Neural crest cell (in vitro differentiated cells): ENCODE measurements at regions not wholly inside any gene's neighbourhood (a gene's known extent, or its start where the extent isn't known, plus 50 kb on each side); places are given as distances from the start of the nearest gene placed in this dataset.

Experiments used
- DNase-seq: peaks from one replicate; pipeline ENCODE4 v3.0.0; 2021; ENCODE audit warnings: low read depth, mixed read lengths, low spot score
- H3K27ac Mint-ChIP-seq: one replicate; pipeline ENCODE4 v1.8.0; 2021; ENCODE audit warnings: mild to moderate bottlenecking, mixed read lengths; ENCODE audit not compliant: unreplicated experiment
- H3K27me3 Mint-ChIP-seq: 2 replicates; pipeline ENCODE4 v1.8.0; 2021; ENCODE audit warnings: low read depth, mild to moderate bottlenecking, mixed read lengths
- H3K36me3 Mint-ChIP-seq: 2 replicates; pipeline ENCODE4 v1.8.0; 2021; ENCODE audit warnings: low read depth, mild to moderate bottlenecking, mixed read lengths
- H3K4me1 Mint-ChIP-seq: 2 replicates; pipeline ENCODE4 v1.8.0; 2021; ENCODE audit warnings: mixed read lengths
- H3K4me3 Mint-ChIP-seq: one replicate; pipeline ENCODE4 v1.8.0; 2021; ENCODE audit warnings: mild to moderate bottlenecking, mixed read lengths
- H3K9me3 Mint-ChIP-seq: 2 replicates; pipeline ENCODE4 v1.8.0; 2021; ENCODE audit warnings: mixed read lengths
- TF ChIP-seq, protein P1 (sequence below): fragments of 200-600 bp; sonication (generic); conservative IDR thresholded peaks from 2 replicates; pipeline ENCODE4 v1.5.0; 2021; ENCODE audit warnings: antibody characterized with exemption, mild to moderate bottlenecking

DNA sequence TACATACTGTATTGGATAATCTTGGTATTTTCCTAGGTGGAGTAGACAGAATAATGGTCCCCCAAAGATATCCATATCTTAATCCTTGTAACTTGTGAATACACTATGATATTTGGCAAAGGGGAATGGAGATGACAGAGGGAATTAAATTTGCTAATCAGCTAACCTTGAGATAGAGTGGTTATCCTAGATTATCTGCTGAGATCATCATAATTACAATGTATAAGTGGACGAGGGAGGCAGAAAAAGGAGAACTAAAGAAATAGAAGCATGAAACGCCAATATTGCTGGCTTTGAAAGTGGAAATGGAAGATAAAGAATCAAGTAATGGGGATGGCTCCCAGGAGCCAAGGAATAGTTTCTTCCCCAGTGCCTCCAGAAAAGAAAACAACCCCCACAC lies 398.7 kb downstream of the NOVA1 start:
- peaks cover 1% of the 10 kb centered on the region for H3K27me3 Mint-ChIP-seq
- no peak overlapping the region for H3K27ac Mint-ChIP-seq
- H3K36me3 Mint-ChIP-seq = peaks cover 2% of the 10 kb centered on the region
- peaks cover 9% of the 10 kb centered on the region for H3K4me1 Mint-ChIP-seq
- peaks cover 5% of the 10 kb centered on the region for H3K9me3 Mint-ChIP-seq
- no peak overlapping the region for H3K4me3 Mint-ChIP-seq
- DNase-seq = no peak
- TF ChIP-seq, protein P1, sequence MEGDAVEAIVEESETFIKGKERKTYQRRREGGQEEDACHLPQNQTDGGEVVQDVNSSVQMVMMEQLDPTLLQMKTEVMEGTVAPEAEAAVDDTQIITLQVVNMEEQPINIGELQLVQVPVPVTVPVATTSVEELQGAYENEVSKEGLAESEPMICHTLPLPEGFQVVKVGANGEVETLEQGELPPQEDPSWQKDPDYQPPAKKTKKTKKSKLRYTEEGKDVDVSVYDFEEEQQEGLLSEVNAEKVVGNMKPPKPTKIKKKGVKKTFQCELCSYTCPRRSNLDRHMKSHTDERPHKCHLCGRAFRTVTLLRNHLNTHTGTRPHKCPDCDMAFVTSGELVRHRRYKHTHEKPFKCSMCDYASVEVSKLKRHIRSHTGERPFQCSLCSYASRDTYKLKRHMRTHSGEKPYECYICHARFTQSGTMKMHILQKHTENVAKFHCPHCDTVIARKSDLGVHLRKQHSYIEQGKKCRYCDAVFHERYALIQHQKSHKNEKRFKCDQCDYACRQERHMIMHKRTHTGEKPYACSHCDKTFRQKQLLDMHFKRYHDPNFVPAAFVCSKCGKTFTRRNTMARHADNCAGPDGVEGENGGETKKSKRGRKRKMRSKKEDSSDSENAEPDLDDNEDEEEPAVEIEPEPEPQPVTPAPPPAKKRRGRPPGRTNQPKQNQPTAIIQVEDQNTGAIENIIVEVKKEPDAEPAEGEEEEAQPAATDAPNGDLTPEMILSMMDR = no peak

DNA sequence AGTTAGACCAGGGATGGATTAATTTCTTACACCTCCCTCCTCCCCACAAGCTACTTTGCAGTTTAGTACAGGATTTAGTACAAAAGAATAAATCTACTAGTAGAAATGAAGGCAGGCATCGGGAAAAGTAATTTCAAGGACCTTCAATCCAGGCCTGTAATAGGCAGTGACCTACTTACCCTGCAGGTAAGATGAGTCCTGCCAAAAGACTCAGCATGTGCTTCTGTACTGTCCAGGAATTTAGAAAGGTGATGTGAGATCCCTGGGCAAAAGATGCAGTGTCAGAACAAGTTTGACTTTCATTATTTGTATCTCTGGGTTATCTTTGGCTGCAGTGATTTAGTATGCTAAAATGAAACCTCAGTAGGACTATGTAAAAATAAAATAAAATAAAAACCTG lies 403.0 kb downstream of the NOVA1 start:
- Mint-ChIP-seq H3K4me3 (no peak overlapping the region), H3K27me3 (no peaks in the 10 kb centered on the region), H3K9me3 (peaks cover 11% of the 10 kb centered on the region), H3K36me3 (no peaks in the 10 kb centered on the region), H3K4me1 (no peaks in the 10 kb centered on the region), H3K27ac (no peak overlapping the region)
- no peak for DNase-seq
- TF ChIP-seq, protein P1 = no peak

DNA sequence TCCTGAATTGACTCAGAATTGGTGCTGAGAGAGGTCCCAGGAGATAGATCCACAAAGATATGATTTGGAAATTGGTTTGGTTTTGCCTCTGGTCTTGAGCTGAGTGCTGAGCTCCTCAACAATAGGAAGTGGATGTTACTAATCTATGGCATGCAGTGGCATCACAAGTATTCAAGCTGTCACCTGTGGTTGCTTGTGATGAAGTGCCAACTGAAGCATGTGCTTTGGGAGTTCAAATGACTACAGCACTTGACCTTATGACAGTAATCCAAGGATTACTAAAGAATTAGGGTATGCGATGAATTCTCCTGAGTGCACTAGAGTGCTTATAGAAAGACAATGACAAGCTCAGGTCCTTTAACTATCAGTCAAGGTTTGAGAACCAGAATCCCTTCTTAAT lies 406.2 kb downstream of the NOVA1 start:
- TF ChIP-seq, protein P1 = no peak
- no peaks in the 10 kb centered on the region for H3K27me3 Mint-ChIP-seq
- H3K27ac Mint-ChIP-seq = no peak overlapping the region
- peaks cover 11% of the 10 kb centered on the region for H3K9me3 Mint-ChIP-seq
- DNase-seq = no peak
- no peak overlapping the region for H3K4me3 Mint-ChIP-seq
- H3K4me1 Mint-ChIP-seq = no peaks in the 10 kb centered on the region
- H3K36me3 Mint-ChIP-seq = no peaks in the 10 kb centered on the region

DNA sequence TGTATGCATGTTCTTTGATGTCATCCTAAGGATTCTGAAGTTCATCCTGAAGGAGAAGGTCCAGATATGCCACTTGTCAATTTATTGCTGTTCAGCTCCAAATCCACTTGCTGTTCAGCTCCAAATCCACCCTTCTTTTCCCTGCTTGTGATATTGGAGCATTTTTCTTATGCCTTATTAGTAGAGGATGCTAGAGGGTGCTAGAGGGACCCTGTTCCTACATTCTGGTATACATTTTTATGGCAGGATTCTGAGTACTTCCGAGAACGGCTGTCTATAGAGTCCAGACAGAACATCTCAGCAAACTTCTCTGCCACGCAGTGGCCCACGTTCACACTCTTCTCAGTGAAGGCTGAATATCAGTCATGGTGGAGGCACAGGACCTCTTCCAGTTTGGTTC lies 406.7 kb downstream of the NOVA1 start:
- no peak overlapping the region for H3K4me3 Mint-ChIP-seq

DNA sequence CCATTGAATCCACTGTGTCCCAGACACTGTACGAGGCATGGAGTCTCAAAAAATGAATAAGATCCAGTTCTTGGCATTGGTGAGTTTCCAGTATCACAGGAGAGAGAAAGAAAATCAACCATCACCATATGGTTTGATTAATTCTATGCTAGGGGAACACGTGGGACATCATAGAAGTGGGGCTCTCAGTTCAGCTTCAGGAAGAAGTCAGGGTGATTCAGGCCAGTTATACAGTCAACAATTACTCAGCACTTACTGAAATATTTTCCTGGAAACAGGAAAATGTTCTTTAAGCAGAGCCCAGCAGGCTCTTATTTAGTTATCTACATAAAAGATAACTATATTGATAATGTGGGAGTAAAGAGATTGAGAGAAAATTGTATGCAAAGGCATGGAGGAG lies 407.2 kb downstream of the NOVA1 start:
- Mint-ChIP-seq H3K4me1 (no peaks in the 10 kb centered on the region), H3K36me3 (no peaks in the 10 kb centered on the region), H3K27ac (no peak overlapping the region), H3K9me3 (peaks cover 8% of the 10 kb centered on the region), H3K4me3 (no peak overlapping the region), H3K27me3 (no peaks in the 10 kb centered on the region)
- TF ChIP-seq, protein P1 = no peak
- DNase-seq = no peak

More for the DNA sequence above, 406.7 kb downstream of the NOVA1 start:
- Mint-ChIP-seq H3K9me3 (peaks cover 8% of the 10 kb centered on the region), H3K27me3 (no peaks in the 10 kb centered on the region), H3K27ac (no peak overlapping the region), H3K36me3 (no peaks in the 10 kb centered on the region), H3K4me1 (no peaks in the 10 kb centered on the region)
- TF ChIP-seq, protein P1 = peak; percentile 32
- no peak for DNase-seq

DNA sequence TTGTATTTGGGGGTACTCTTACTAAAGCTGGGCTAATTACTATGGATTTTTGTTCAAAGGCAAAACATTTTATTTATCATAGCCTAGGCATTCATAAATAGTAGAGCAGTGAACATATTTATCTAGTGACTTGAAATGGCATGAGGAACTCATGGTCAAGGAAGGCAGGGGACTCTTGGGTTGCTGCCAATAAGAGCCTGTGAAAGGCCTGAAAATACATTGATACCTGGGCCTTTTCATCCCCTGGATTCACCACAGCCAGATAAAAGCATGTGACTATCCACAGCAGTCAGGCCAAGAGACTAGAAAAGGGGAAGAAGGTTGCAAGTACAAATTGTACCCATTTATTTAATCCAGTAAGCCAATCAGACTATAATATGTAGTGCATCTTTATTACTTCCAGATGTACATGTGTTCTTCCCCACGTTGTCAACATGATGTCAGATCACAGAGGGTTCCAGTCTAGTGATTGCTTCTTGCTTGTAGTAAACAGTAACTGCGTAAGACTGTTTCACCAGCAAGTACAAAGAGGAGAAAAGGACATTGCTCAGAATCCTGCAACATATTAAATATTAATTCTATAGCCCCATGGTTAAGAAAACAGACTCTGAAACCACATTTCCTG lies 409.7 kb downstream of the NOVA1 start:
- Mint-ChIP-seq H3K4me3 (no peak overlapping the region), H3K27ac (no peak overlapping the region), H3K27me3 (no peaks in the 10 kb centered on the region), H3K9me3 (peaks cover 2% of the 10 kb centered on the region), H3K36me3 (no peaks in the 10 kb centered on the region), H3K4me1 (no peaks in the 10 kb centered on the region)
- TF ChIP-seq, protein P1 = no peak
- DNase-seq = no peak
